Frontal cortex (tissue), 3 donors: ENCODE measurements at regions not wholly inside any gene's neighbourhood (a gene's known extent, or its start where the extent isn't known, plus 50 kb on each side); places are given as distances from the start of the nearest gene placed in this dataset.
"Not testable (repeated sequence)": the region's sequence is repeated elsewhere in the genome, so short reads cannot be mapped to it uniquely, and the experiment has no call there.

Experiments
- DNase-seq, 2 donors: peaks; one replicate each; pipeline ENCODE4 v3.0.0; 2012; ENCODE audit warnings: low spot score in 2 of 2
- FAIRE-seq: peaks from 2 replicates; lab custom pipeline; 2012; peaks lifted over from hg19 to GRCh38; lab: Jason Lieb, UNC
- donor health status: control.
- donor health status: control.
- donor health status: control.

- FAIRE-seq (no peak), DNase-seq (no peak)
These were observed 174.3 kb downstream of the CPS1 start for GRCh38 chr2:210730672-210731071.

- DNase-seq, result not testable (repeated sequence)
These were observed 190.4 kb downstream of the CPS1 start for GRCh38 chr2:210746826-210747225.

GRCh38 chr2:210752532-210752931 is 196.1 kb downstream of the CPS1 start:
- no peak for FAIRE-seq
- DNase-seq, result no peak

More at GRCh38 chr2:210746826-210747225, 190.4 kb downstream of the CPS1 start:
- FAIRE-seq, result not testable (repeated sequence)

GRCh38 chr2:210753386-210753785 is 197.0 kb downstream of the CPS1 start:
- FAIRE-seq, result no peak
- no peak for DNase-seq

- FAIRE-seq, result no peak
- no peak for DNase-seq
These were observed 200.5 kb downstream of the CPS1 start for GRCh38 chr2:210756855-210757254.

GRCh38 chr2:210762604-210763588 is 206.5 kb downstream of the CPS1 start:
- DNase-seq, result no peak
- FAIRE-seq, result no peak

GRCh38 chr2:210768329-210768910 is 212.0 kb downstream of the CPS1 start:
- DNase-seq (no peak), FAIRE-seq (no peak)

GRCh38 chr2:210776756-210777155 is 220.4 kb downstream of the CPS1 start:
- no peak for FAIRE-seq
- DNase-seq, result no peak

- FAIRE-seq (no peak), DNase-seq (no peak)
These were observed 225.8 kb downstream of the CPS1 start for GRCh38 chr2:210782222-210782621.

GRCh38 chr2:210787831-210788230 is 231.4 kb downstream of the CPS1 start:
- not testable (repeated sequence) for DNase-seq, FAIRE-seq

GRCh38 chr2:210792000-210792399 is 235.6 kb downstream of the CPS1 start:
- FAIRE-seq (no peak), DNase-seq (no peak)

GRCh38 chr2:210795506-210795905 is 239.1 kb downstream of the CPS1 start:
- FAIRE-seq (no peak), DNase-seq (no peak)

- DNase-seq, result no peak
- FAIRE-seq, result no peak
These were observed 241.8 kb downstream of the CPS1 start for GRCh38 chr2:210798180-210798579.

- DNase-seq, result no peak
- no peak for FAIRE-seq
These were observed 258.0 kb downstream of the CPS1 start for GRCh38 chr2:210814251-210815025.

GRCh38 chr2:210816769-210817168 is 260.4 kb downstream of the CPS1 start:
- DNase-seq (no peak), FAIRE-seq (no peak)

- FAIRE-seq (no peak), DNase-seq (no peak)
These were observed 262.1 kb downstream of the CPS1 start for GRCh38 chr2:210818473-210818872.

- FAIRE-seq (no peak), DNase-seq (no peak)
These were observed 277.0 kb downstream of the CPS1 start for GRCh38 chr2:210833403-210833802.

- DNase-seq (no peak), FAIRE-seq (no peak)
These were observed 282.6 kb downstream of the CPS1 start for GRCh38 chr2:210839034-210839433.

- FAIRE-seq (no peak), DNase-seq (no peak)
These were observed 283.1 kb downstream of the CPS1 start for GRCh38 chr2:210839450-210839849.

GRCh38 chr2:210842896-210843295 is 286.5 kb downstream of the CPS1 start:
- DNase-seq (no peak), FAIRE-seq (no peak)
